ENCODE measurements at regions not wholly inside any gene's neighbourhood (a gene's known extent, or its start where the extent isn't known, plus 50 kb on each side); places are given as distances from the start of the nearest gene placed in this dataset.

- no peak for TF ChIP-seq CTCF (IDR thresholded peaks at IDR 0.05)
- no peak for TF ChIP-seq NFYB (CRISPR knock-in tag; conservative IDR thresholded peaks at IDR 0.05; ENCODE audit: low read depth)
Measured at GRCh38 chr2:220562375-220563140, 935.1 kb downstream of the SLC4A3 start.

Data from WTC11 (cell line).